ENCODE measurements at regions not wholly inside any gene's neighbourhood (a gene's known extent, or its start where the extent isn't known, plus 50 kb on each side); places are given as distances from the start of the nearest gene placed in this dataset.

GRCh38 chr2:205932861-205933260 lies 153.1 kb downstream of the INO80D start:
- TF ChIP-seq CTCF (IDR thresholded peaks at IDR 0.05), result no peak
- no peak for TF ChIP-seq POLR2A (IDR thresholded peaks at IDR 0.05)

Data from lower leg skin (tissue), 3 donors.